H9 (cell line): ENCODE measurements at regions not wholly inside any gene's neighbourhood (a gene's known extent, or its start where the extent isn't known, plus 50 kb on each side); places are given as distances from the start of the nearest gene placed in this dataset.

Experiments
- DNase-seq: peaks from one replicate; pipeline ENCODE4 v3.0.0-alpha.2; 2017
- H2AFZ ChIP-seq: one replicate; pipeline ENCODE4 v1.6.1; 2013; ENCODE audit warnings: mild to moderate bottlenecking, low read length, control low read depth, moderate library complexity
- H2AK5ac ChIP-seq: 2 replicates; pipeline ENCODE4 v1.6.1; 2013; ENCODE audit warnings: low read length, control low read depth, mixed read lengths; ENCODE audit not compliant: insufficient read length
- H2BK120ac ChIP-seq: one replicate; pipeline ENCODE4 v1.6.1; 2013; ENCODE audit warnings: low read depth, mild to moderate bottlenecking, low read length, control low read depth, inconsistent platforms; ENCODE audit not compliant: poor library complexity, severe bottlenecking
- H2BK12ac ChIP-seq: 2 replicates; pipeline ENCODE4 v1.6.1; 2013; ENCODE audit warnings: low read length, control low read depth, mixed read lengths, low read depth; ENCODE audit not compliant: insufficient read length
- H2BK15ac ChIP-seq: 2 replicates; pipeline ENCODE4 v1.6.1; 2013; ENCODE audit warnings: low read depth, low read length, control low read depth
- H2BK20ac ChIP-seq: one replicate; pipeline ENCODE4 v1.6.1; 2013; ENCODE audit warnings: low read depth, mild to moderate bottlenecking, low read length, control low read depth, inconsistent platforms; ENCODE audit not compliant: poor library complexity, severe bottlenecking
- H2BK5ac ChIP-seq: 2 replicates; pipeline ENCODE4 v1.6.1; 2013; ENCODE audit warnings: low read length, control low read depth, mixed read lengths; ENCODE audit not compliant: insufficient read length
- H3K14ac ChIP-seq: 2 replicates; pipeline ENCODE4 v1.6.1; 2013; ENCODE audit warnings: low read length, control low read depth; ENCODE audit not compliant: insufficient read depth
- H3K18ac ChIP-seq: 2 replicates; pipeline ENCODE4 v1.6.1; 2013; ENCODE audit warnings: low read depth, mild to moderate bottlenecking, mixed read lengths, low read length, control low read depth; ENCODE audit not compliant: insufficient read length
- H3K23ac ChIP-seq: 2 replicates; pipeline ENCODE4 v1.6.1; 2013; ENCODE audit warnings: low read length, control low read depth, mixed read lengths, low read depth; ENCODE audit not compliant: insufficient read length
- H3K23me2 ChIP-seq: 2 replicates; pipeline ENCODE4 v1.6.1; 2013; ENCODE audit warnings: low read depth, mild to moderate bottlenecking, mixed read lengths, low read length, control low read depth; ENCODE audit not compliant: insufficient read length, poor library complexity, severe bottlenecking
- H3K27ac ChIP-seq: 2 replicates; pipeline ENCODE4 v1.5.1; 2013; ENCODE audit warnings: low read length, control low read depth, mixed read lengths, low read depth; ENCODE audit not compliant: insufficient read length
- H3K27me3 ChIP-seq: 2 replicates; pipeline ENCODE4 v1.6.1; 2013; ENCODE audit warnings: low read length, control low read depth, inconsistent platforms; ENCODE audit not compliant: insufficient read depth
- H3K4ac ChIP-seq: 2 replicates; pipeline ENCODE4 v1.6.1; 2013; ENCODE audit warnings: low read depth, mild to moderate bottlenecking, control low read depth, inconsistent platforms, low read length, moderate library complexity
- H3K4me1 ChIP-seq: 2 replicates; pipeline ENCODE4 v1.6.1; 2013; ENCODE audit warnings: low read length, control low read depth, inconsistent platforms; ENCODE audit not compliant: insufficient read depth
- H3K4me2 ChIP-seq: 2 replicates; pipeline ENCODE4 v1.6.1; 2013; ENCODE audit warnings: low read length, control low read depth, mixed read lengths; ENCODE audit not compliant: insufficient read length, insufficient read depth
- H3K56ac ChIP-seq: 2 replicates; pipeline ENCODE4 v1.6.1; 2013; ENCODE audit warnings: low read depth, mild to moderate bottlenecking, mixed read lengths, low read length, control low read depth; ENCODE audit not compliant: insufficient read length
- H3K79me1 ChIP-seq: 2 replicates; pipeline ENCODE4 v1.6.1; 2013; ENCODE audit warnings: low read depth, mild to moderate bottlenecking, moderate library complexity, low read length, control low read depth, inconsistent platforms; ENCODE audit not compliant: insufficient read depth, poor library complexity, severe bottlenecking
- H3K79me2 ChIP-seq: 2 replicates; pipeline ENCODE4 v1.6.1; 2013; ENCODE audit warnings: low read length, control low read depth, inconsistent platforms; ENCODE audit not compliant: insufficient read depth
- H3K9ac ChIP-seq: 2 replicates; pipeline ENCODE4 v1.6.1; 2013; ENCODE audit warnings: low read length, control low read depth, mixed read lengths; ENCODE audit not compliant: insufficient read length; ENCODE audit errors: extremely low read depth
- H3K9me3 ChIP-seq: one replicate; pipeline ENCODE4 v1.6.1; 2013; ENCODE audit warnings: low read depth, low read length, inconsistent platforms; ENCODE audit not compliant: control insufficient read depth
- H3T11ph ChIP-seq: one replicate; pipeline ENCODE4 v1.6.1; 2013; ENCODE audit warnings: mild to moderate bottlenecking, low read length, control low read depth, inconsistent platforms
- H4K20me1 ChIP-seq: one replicate; pipeline ENCODE4 v1.6.1; 2013; ENCODE audit not compliant: control insufficient read depth, insufficient read length, insufficient read depth
- H4K5ac ChIP-seq: 2 replicates; pipeline ENCODE4 v1.6.1; 2013; ENCODE audit warnings: low read depth, mild to moderate bottlenecking, mixed read lengths, low read length, control low read depth; ENCODE audit not compliant: insufficient read length
- H4K8ac ChIP-seq: replicated peaks from 2 replicates; pipeline ENCODE4 v1.6.1; 2013; ENCODE audit warnings: low read length, control low read depth, mixed read lengths, low read depth; ENCODE audit not compliant: insufficient read length
- H4K91ac ChIP-seq: 2 replicates; pipeline ENCODE4 v1.6.1; 2013; ENCODE audit warnings: low read depth, mild to moderate bottlenecking, moderate library complexity, mixed read lengths, low read length, control low read depth; ENCODE audit not compliant: insufficient read length
- H3K27ac Mint-ChIP-seq, 3 experiments: 2 replicates in 2 of 3; 3 replicates in 1 of 3; pipeline ENCODE4 v1.8.0; 2020 to 2021; ENCODE audit warnings: mixed read lengths in 3 of 3, mild to moderate bottlenecking in 1 of 3, moderate library complexity in 1 of 3
- H3K27me3 Mint-ChIP-seq: 2 replicates; pipeline ENCODE4 v1.8.0; 2021; ENCODE audit warnings: low read depth, mild to moderate bottlenecking, moderate library complexity, mixed read lengths
- H3K36me3 Mint-ChIP-seq, 3 experiments: 2 replicates in 2 of 3; 3 replicates in 1 of 3; pipeline ENCODE4 v1.8.0; 2020 to 2021; ENCODE audit warnings: low read depth in 3 of 3, mixed read lengths in 3 of 3; ENCODE audit not compliant: insufficient read depth in 1 of 3
- H3K4me1 Mint-ChIP-seq, 2 experiments: 2 replicates each; pipeline ENCODE4 v1.8.0; 2020; ENCODE audit warnings: mixed read lengths in 2 of 2
- H3K4me3 Mint-ChIP-seq, 2 experiments: 2 replicates in 1 of 2; 3 replicates in 1 of 2; pipeline ENCODE4 v1.8.0; 2020 to 2021; ENCODE audit warnings: mild to moderate bottlenecking in 2 of 2, mixed read lengths in 2 of 2, moderate library complexity in 1 of 2
- H3K9me3 Mint-ChIP-seq, 2 experiments: 2 replicates in 1 of 2; 3 replicates in 1 of 2; pipeline ENCODE4 v1.8.0; 2020; ENCODE audit warnings: mild to moderate bottlenecking in 2 of 2, mixed read lengths in 2 of 2, moderate library complexity in 1 of 2
- WGBS: extraction: QIAGEN DNeasy Blood & Tissue Kit; methylation state at CpG from one replicate; pipeline ENCODE4 v1.1.7; 2013; ENCODE audit warnings: missing lambda C conversion rate, low lambda C conversion rate, mixed read lengths; ENCODE audit not compliant: insufficient read length; ENCODE audit errors: extremely low coverage; 5-methylcytosine and 5-hydroxymethylcytosine counted together
- TF ChIP-seq, protein P1 (sequence below): fragments of 200-600 bp; sonication (generic); conservative IDR thresholded peaks from 3 replicates; pipeline ENCODE4 v1.8.0; 2021; ENCODE audit warnings: antibody characterized with exemption, mild to moderate bottlenecking

GRCh38 chr7:24201226-24201625, 82.8 kb upstream of the NPY start:
- H3K9me3 Mint-ChIP-seq = no peaks in the 10 kb centered on the region

More at GRCh38 chr7:24201226-24201625, 82.8 kb upstream of the NPY start:
- Histone ChIP-seq H3K27ac (no peak overlapping the region), H4K8ac (no peak overlapping the region), H3K27me3 (no peaks in the 10 kb centered on the region), H2BK20ac (no peak overlapping the region), H4K20me1 (no peaks in the 10 kb centered on the region), H2BK5ac (no peak overlapping the region), H3K4ac (no peak overlapping the region), H3K79me1 (no peaks in the 10 kb centered on the region), H2AK5ac (no peak overlapping the region), H3T11ph (no peak overlapping the region), H2BK15ac (no peak overlapping the region), H3K4me2 (no peak overlapping the region), H4K91ac (no peak overlapping the region), H2BK120ac (no peak overlapping the region), H3K23me2 (no peaks in the 10 kb centered on the region), H3K56ac (no peak overlapping the region), H2AFZ (no peak overlapping the region), H3K79me2 (no peaks in the 10 kb centered on the region), H3K4me1 (no peaks in the 10 kb centered on the region), H3K9ac (no peak overlapping the region), H3K9me3 (no peaks in the 10 kb centered on the region), H3K18ac (no peak overlapping the region), H3K23ac (no peak overlapping the region), H3K14ac (no peak overlapping the region), H2BK12ac (no peak overlapping the region), H4K5ac (no peak overlapping the region)
- Mint-ChIP-seq H3K36me3 (no peaks in the 10 kb centered on the region), H3K4me1 (no peaks in the 10 kb centered on the region), H3K27ac (no peak overlapping the region), H3K27me3 (peaks cover 3% of the 10 kb centered on the region), H3K4me3 (no peak overlapping the region)
- no CpG with 5 or more reads among the region's 4 CpGs for WGBS
- DNase-seq = no peak
- TF ChIP-seq, protein P1, sequence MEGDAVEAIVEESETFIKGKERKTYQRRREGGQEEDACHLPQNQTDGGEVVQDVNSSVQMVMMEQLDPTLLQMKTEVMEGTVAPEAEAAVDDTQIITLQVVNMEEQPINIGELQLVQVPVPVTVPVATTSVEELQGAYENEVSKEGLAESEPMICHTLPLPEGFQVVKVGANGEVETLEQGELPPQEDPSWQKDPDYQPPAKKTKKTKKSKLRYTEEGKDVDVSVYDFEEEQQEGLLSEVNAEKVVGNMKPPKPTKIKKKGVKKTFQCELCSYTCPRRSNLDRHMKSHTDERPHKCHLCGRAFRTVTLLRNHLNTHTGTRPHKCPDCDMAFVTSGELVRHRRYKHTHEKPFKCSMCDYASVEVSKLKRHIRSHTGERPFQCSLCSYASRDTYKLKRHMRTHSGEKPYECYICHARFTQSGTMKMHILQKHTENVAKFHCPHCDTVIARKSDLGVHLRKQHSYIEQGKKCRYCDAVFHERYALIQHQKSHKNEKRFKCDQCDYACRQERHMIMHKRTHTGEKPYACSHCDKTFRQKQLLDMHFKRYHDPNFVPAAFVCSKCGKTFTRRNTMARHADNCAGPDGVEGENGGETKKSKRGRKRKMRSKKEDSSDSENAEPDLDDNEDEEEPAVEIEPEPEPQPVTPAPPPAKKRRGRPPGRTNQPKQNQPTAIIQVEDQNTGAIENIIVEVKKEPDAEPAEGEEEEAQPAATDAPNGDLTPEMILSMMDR = no peak
